Uterus (tissue), 2 donors: ENCODE measurements at regions not wholly inside any gene's neighbourhood (a gene's known extent, or its start where the extent isn't known, plus 50 kb on each side); places are given as distances from the start of the nearest gene placed in this dataset.

Experiments
- CTCF ChIP-seq, 4 experiments: fragments of 200-600 bp in 2 of 4; fragments of 450-650 bp in 2 of 4; sonication (generic) in 2 of 4; IDR thresholded peaks; one replicate each; pipeline ENCODE4 v1.5.1; 2016 to 2019; ENCODE audit warnings: antibody characterized with exemption in 4 of 4, mild to moderate bottlenecking in 2 of 4, moderate library complexity in 1 of 4
- POLR2A ChIP-seq, 2 donors: fragments of 450-650 bp; IDR thresholded peaks; one replicate each; pipeline ENCODE4 v1.6.1; 2016; ENCODE audit warnings: antibody characterized with exemption in 2 of 2, mild to moderate bottlenecking in 1 of 2, moderate library complexity in 1 of 2

- TF ChIP-seq CTCF (IDR thresholded peaks at IDR 0.05), result no peak
- TF ChIP-seq POLR2A (IDR thresholded peaks at IDR 0.05), result no peak
Measured at GRCh38 chr6:128727500-128727899, 155.4 kb upstream of the LAMA2 start.
